Testis (tissue), 2 donors: ENCODE measurements at regions not wholly inside any gene's neighbourhood (a gene's known extent, or its start where the extent isn't known, plus 50 kb on each side); places are given as distances from the start of the nearest gene placed in this dataset.

ENCODE experiments used
- DNase-seq: peaks from one replicate; pipeline ENCODE4 v3.0.0-alpha.2; 2019
- H3K27ac ChIP-seq, 2 donors: fragments of 200-600 bp; sonication (generic); one replicate each; pipeline ENCODE4 v1.5.1; 2019
- H3K27me3 ChIP-seq: fragments of 200-600 bp; sonication (generic); one replicate; pipeline ENCODE4 v1.5.1; 2019
- H3K36me3 ChIP-seq: fragments of 200-600 bp; sonication (generic); one replicate; pipeline ENCODE4 v1.5.1; 2017; ENCODE audit warnings: low read depth; ENCODE audit errors: missing control alignments
- H3K4me1 ChIP-seq: fragments of 200-600 bp; sonication (generic); one replicate; pipeline ENCODE4 v1.5.1; 2019
- H3K4me3 ChIP-seq, 2 donors: fragments of 200-600 bp; sonication (generic); one replicate each; pipeline ENCODE4 v1.5.1; 2017 to 2019
- H3K9me3 ChIP-seq: fragments of 200-600 bp; sonication (generic); one replicate; pipeline ENCODE4 v1.5.1; 2017
- POLR2A ChIP-seq: fragments of 450-650 bp; IDR thresholded peaks from one replicate; pipeline ENCODE4 v1.6.1; 2017; ENCODE audit warnings: antibody characterized with exemption, mild to moderate bottlenecking, moderate library complexity
- WGBS, 2 donors: methylation state at CpG; one replicate each; pipeline ENCODE4 v1.1.5; 2018; 5-methylcytosine and 5-hydroxymethylcytosine counted together
- intact Hi-C: fragments of 100-400 bp; cut with DNase I; formaldehyde crosslinking; loops from one replicate; pipeline ENCODE4 v1.15.1; 2023; ENCODE audit warnings: low total_unique reads
- TF ChIP-seq, protein P1 (sequence below), 3 experiments: fragments of 450-650 bp in 2 of 3; fragments of 200-600 bp in 1 of 3; sonication (generic) in 1 of 3; IDR thresholded peaks; one replicate each; pipeline ENCODE4 v1.5.1; 2016 to 2019; ENCODE audit warnings: antibody characterized with exemption in 3 of 3, mild to moderate bottlenecking in 2 of 3, moderate library complexity in 1 of 3

DNA sequence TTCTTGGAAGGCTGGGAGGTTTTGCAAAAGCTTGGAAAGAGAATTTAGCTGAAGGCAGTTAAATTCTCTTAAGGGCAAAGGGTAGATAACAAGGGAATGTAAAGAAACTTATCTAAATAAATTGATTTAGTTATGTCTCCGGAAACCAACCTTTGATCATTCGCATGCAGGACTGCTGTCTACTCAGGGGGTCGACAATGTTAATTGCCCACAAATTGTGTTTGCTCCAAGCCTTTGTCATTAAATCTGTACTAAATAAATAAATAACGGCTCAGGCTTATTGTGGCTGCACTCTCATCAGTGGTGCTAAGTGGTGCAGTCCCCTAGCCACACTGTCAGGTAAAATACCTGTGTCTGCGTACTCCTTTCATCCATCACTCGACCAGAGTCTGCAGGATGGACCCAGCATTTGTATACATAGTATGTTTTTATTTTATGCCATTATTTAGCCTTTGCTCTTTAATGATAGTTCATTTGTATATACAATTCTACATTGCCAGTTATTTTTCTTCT is 497.4 kb upstream of the RASGRP1 start:
- intact Hi-C loops: no loop called here
- Histone ChIP-seq H3K4me1 (no peaks in the 10 kb centered on the region), H3K27ac (no peak overlapping the region), H3K4me3 (no peak overlapping the region), H3K9me3 (no peaks in the 10 kb centered on the region), H3K27me3 (no peaks in the 10 kb centered on the region), H3K36me3 (no peaks in the 10 kb centered on the region)
- 78 to 84% methylated on average over 6 of the region's 6 CpGs for WGBS, 2 donors
- DNase-seq: no peak
- no peak for TF ChIP-seq POLR2A
- TF ChIP-seq, protein P1, sequence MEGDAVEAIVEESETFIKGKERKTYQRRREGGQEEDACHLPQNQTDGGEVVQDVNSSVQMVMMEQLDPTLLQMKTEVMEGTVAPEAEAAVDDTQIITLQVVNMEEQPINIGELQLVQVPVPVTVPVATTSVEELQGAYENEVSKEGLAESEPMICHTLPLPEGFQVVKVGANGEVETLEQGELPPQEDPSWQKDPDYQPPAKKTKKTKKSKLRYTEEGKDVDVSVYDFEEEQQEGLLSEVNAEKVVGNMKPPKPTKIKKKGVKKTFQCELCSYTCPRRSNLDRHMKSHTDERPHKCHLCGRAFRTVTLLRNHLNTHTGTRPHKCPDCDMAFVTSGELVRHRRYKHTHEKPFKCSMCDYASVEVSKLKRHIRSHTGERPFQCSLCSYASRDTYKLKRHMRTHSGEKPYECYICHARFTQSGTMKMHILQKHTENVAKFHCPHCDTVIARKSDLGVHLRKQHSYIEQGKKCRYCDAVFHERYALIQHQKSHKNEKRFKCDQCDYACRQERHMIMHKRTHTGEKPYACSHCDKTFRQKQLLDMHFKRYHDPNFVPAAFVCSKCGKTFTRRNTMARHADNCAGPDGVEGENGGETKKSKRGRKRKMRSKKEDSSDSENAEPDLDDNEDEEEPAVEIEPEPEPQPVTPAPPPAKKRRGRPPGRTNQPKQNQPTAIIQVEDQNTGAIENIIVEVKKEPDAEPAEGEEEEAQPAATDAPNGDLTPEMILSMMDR (IDR thresholded peaks at IDR 0.05): no peak

DNA sequence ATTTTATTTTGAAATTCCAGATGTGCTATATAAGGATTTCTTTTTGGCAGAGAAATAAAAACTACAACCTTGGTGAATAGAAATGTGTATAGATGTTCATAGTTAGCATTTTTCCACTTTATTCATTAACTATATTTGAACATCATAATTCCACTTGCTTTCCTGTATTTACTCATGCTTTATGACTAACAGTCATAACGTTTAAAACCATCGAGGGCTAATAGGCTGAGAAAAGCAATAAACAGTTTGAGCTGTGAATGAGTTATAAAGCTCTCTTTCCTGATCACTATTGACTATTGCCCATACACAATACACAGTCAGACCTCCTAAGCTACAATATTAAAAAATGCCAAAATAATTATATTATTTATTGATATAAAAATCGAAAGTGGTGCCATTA is 502.1 kb upstream of the RASGRP1 start:
- H3K4me3 ChIP-seq: no peak overlapping the region
- 85 to 89% methylated on average over 3 of the region's 3 CpGs for WGBS, 2 donors

DNA sequence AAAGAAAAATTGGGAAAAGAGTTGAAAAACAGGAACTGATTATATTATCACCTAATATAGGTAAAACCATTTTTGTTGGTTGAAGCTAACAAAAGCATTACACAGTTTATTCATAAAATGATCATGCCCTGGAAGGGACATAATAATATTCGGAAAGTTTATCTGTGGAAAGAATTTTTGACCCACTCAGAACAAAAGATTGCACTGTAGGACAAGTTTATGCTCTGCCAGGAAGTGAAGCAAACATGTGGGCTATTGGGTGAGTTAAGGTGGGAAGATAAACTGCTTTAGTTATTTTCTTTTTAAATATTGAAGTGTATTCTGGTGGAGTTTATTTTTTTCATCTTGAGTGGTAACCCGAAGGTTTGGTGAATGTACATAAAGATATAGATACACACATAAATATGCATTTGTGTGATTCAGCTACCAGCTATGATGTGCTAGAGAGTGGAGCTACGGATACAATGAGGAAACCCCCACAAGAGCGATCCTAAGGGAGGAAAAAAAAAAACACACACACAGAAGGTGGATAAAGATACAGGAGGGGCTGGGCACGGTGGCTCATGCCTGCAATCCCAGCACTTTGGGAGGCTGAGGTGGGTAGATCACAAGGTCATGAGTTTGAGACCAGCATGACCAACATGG is 506.4 kb upstream of the THBS1 start:
- Histone ChIP-seq H3K27ac (no peak overlapping the region), H3K4me3 (no peak overlapping the region), H3K27me3 (no peaks in the 10 kb centered on the region), H3K9me3 (no peaks in the 10 kb centered on the region), H3K4me1 (no peaks in the 10 kb centered on the region), H3K36me3 (no peaks in the 10 kb centered on the region)
- WGBS, 2 donors: 78% methylated on average over 5 of the region's 5 CpGs
- no peak for DNase-seq
- TF ChIP-seq, protein P1 (IDR thresholded peaks at IDR 0.05): no peak
- no peak for TF ChIP-seq POLR2A
- intact Hi-C loops: no loop called here

More for the DNA sequence above, 502.1 kb upstream of the RASGRP1 start:
- DNase-seq: no peak
- Histone ChIP-seq H3K4me1 (no peaks in the 10 kb centered on the region), H3K36me3 (no peaks in the 10 kb centered on the region), H3K27me3 (no peaks in the 10 kb centered on the region), H3K27ac (no peak overlapping the region), H3K9me3 (no peaks in the 10 kb centered on the region)
- intact Hi-C loops: no loop called here
- TF ChIP-seq, protein P1 (IDR thresholded peaks at IDR 0.05): no peak
- TF ChIP-seq POLR2A: no peak

DNA sequence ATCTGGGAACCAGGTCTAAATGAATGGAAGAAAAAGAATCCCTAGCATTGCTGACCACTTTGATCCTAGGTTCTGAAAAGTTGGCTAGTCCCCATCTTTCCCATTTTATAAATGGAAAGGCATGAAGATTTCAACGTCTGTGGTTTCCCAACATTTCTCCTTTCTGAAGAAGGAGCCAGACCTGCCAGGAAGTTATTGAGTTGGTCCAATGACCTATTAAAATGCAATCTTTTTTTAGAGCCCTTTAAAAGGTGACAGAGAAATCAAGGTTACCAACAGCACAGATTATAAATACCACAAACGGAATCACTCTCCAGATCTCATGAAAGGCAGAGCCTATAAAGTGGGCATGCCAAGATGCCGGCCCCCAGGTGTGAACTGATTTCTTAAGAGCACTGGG is 505.6 kb upstream of the THBS1 start:
- TF ChIP-seq, protein P1 (IDR thresholded peaks at IDR 0.05): no peak
- TF ChIP-seq POLR2A: no peak
- H3K36me3 ChIP-seq: no peaks in the 10 kb centered on the region
- H3K27ac ChIP-seq: no peak overlapping the region
- H3K27me3 ChIP-seq: no peaks in the 10 kb centered on the region
- 66 to 79% methylated on average over 3 of the region's 3 CpGs for WGBS, 2 donors
- H3K9me3 ChIP-seq: no peaks in the 10 kb centered on the region
- H3K4me1 ChIP-seq: no peaks in the 10 kb centered on the region
- intact Hi-C loops: no loop called here
- no peak overlapping the region for H3K4me3 ChIP-seq
- no peak for DNase-seq

DNA sequence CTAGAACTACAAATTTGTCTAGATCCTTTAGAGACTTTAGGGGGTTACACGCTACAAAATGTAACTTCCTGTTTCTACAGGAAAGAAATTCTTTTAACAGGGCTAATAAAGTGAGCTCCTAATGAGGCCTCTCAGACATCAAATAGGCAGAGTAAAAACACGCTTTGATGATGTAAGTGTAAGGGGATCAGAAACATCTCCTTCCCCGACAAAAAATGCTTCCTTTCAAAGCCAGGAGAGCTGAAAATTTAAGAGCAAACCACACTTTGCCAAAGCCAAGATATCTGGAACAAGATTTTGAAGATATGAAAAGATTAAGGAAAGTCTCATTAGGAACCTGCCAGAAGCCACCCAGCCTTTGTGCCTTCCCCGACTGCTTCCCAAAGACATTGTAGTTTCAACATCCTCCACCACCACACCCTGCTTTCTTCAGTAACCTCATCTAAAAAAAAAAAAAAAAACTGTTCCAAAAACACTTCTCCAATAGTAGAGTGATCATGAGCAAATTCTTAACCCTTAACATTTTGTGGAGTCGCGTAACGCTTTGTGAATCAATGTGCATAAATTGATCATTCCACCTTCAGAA is 505.0 kb upstream of the THBS1 start:
- no peak for DNase-seq
- no peak for TF ChIP-seq POLR2A
- TF ChIP-seq, protein P1 (IDR thresholded peaks at IDR 0.05): no peak
- Histone ChIP-seq H3K4me1 (no peaks in the 10 kb centered on the region), H3K36me3 (no peaks in the 10 kb centered on the region), H3K9me3 (no peaks in the 10 kb centered on the region), H3K27me3 (no peaks in the 10 kb centered on the region), H3K4me3 (no peak overlapping the region), H3K27ac (no peak overlapping the region)
- 91 to 95% methylated on average over 7 of the region's 7 CpGs for WGBS, 2 donors
- intact Hi-C loops: no loop called here
